GM12873 (cell line): ENCODE measurements at regions not wholly inside any gene's neighbourhood (a gene's known extent, or its start where the extent isn't known, plus 50 kb on each side); places are given as distances from the start of the nearest gene placed in this dataset.

Source experiments
- CTCF ChIP-seq: IDR thresholded peaks from 2 replicates; pipeline ENCODE4 v1.5.1; 2012; ENCODE audit warnings: low read depth, mild to moderate bottlenecking, moderate library complexity, low read length, control low read depth; ENCODE audit not compliant: insufficient read depth; ENCODE audit errors: missing control alignments

GRCh38 chr16:82360024-82360783 is 190.2 kb upstream of the MPHOSPH6 start:
- no peak for TF ChIP-seq CTCF

GRCh38 chr16:82358606-82359221 is 188.7 kb upstream of the MPHOSPH6 start:
- TF ChIP-seq CTCF, result no peak

- TF ChIP-seq CTCF, result no peak
Observed at GRCh38 chr16:82358161-82358560, 188.1 kb upstream of the MPHOSPH6 start.

- TF ChIP-seq CTCF, result no peak
Observed at GRCh38 chr16:82357237-82357636, 187.2 kb upstream of the MPHOSPH6 start.

- TF ChIP-seq CTCF, result no peak
Observed at GRCh38 chr16:82350560-82350959, 180.5 kb upstream of the MPHOSPH6 start.

GRCh38 chr16:82345318-82345717 is 175.3 kb upstream of the MPHOSPH6 start:
- TF ChIP-seq CTCF, result no peak

- peak; percentile 50 for TF ChIP-seq CTCF
Observed at GRCh38 chr16:82344157-82344556, 174.1 kb upstream of the MPHOSPH6 start.
